ENCODE measurements at regions not wholly inside any gene's neighbourhood (a gene's known extent, or its start where the extent isn't known, plus 50 kb on each side); places are given as distances from the start of the nearest gene placed in this dataset.
A peak's percentile ranks its signal among the peaks of the same experiment; 100 is the strongest.

GRCh38 chr1:48093696-48094528 is 96.7 kb upstream of the TRABD2B start:
- TF ChIP-seq, protein P1, sequence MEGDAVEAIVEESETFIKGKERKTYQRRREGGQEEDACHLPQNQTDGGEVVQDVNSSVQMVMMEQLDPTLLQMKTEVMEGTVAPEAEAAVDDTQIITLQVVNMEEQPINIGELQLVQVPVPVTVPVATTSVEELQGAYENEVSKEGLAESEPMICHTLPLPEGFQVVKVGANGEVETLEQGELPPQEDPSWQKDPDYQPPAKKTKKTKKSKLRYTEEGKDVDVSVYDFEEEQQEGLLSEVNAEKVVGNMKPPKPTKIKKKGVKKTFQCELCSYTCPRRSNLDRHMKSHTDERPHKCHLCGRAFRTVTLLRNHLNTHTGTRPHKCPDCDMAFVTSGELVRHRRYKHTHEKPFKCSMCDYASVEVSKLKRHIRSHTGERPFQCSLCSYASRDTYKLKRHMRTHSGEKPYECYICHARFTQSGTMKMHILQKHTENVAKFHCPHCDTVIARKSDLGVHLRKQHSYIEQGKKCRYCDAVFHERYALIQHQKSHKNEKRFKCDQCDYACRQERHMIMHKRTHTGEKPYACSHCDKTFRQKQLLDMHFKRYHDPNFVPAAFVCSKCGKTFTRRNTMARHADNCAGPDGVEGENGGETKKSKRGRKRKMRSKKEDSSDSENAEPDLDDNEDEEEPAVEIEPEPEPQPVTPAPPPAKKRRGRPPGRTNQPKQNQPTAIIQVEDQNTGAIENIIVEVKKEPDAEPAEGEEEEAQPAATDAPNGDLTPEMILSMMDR (optimal IDR thresholded peaks at IDR 0.05 in 1 of 3, IDR thresholded peaks at IDR 0.05 in 1 of 3, conservative IDR thresholded peaks at IDR 0.05 in 1 of 3; ENCODE audit: extremely low read depth in 1 of 3, insufficient read depth in 2 of 3, low read length in 3 of 3), result peak; percentile 93 to 98 (median 98)
- no peak for TF ChIP-seq EZH2 (IDR thresholded peaks at IDR 0.05; ENCODE audit: low read length)
